Lower leg skin (tissue), 3 donors: ENCODE measurements at regions not wholly inside any gene's neighbourhood (a gene's known extent, or its start where the extent isn't known, plus 50 kb on each side); places are given as distances from the start of the nearest gene placed in this dataset.

Source experiments
- POLR2A ChIP-seq, 2 donors: fragments of 450-650 bp; IDR thresholded peaks; one replicate each; pipeline ENCODE4 v1.6.1; 2016 to 2017; ENCODE audit warnings: antibody characterized with exemption in 2 of 2, mild to moderate bottlenecking in 1 of 2, moderate library complexity in 1 of 2
- TF ChIP-seq, protein P1 (sequence below), 3 donors: fragments of 450-650 bp; IDR thresholded peaks; one replicate each; pipeline ENCODE4 v1.5.1; 2016; ENCODE audit warnings: antibody characterized with exemption in 3 of 3, mild to moderate bottlenecking in 3 of 3, moderate library complexity in 2 of 3

DNA sequence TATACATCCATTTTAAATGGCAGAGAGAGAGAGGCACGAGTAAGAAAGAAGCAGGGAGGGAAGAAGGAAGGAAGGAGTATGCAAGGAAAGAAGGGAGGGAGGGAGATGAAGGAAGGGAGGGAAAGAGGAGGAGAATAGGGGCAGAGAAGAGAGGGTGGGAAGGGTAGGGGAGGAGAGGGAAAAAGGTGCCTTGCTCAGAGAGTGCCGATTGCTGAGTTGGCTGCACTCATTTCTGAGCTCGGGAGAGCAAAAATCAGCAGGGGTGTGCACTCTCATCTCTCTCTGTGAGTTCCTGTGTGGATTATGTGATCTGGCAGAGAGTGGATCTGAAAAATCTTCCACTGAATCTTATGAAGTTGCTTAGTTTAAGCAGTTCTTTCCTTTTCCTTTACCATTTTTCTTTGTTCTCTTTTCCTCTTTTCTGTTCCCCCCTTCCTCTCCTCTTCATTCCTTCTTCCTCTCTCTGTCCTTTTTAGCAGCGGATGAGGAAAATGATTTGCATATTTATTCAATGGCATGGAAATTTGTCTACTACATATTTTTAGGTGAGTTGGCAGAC lies 108.7 kb downstream of the PERP start:
- TF ChIP-seq, protein P1, sequence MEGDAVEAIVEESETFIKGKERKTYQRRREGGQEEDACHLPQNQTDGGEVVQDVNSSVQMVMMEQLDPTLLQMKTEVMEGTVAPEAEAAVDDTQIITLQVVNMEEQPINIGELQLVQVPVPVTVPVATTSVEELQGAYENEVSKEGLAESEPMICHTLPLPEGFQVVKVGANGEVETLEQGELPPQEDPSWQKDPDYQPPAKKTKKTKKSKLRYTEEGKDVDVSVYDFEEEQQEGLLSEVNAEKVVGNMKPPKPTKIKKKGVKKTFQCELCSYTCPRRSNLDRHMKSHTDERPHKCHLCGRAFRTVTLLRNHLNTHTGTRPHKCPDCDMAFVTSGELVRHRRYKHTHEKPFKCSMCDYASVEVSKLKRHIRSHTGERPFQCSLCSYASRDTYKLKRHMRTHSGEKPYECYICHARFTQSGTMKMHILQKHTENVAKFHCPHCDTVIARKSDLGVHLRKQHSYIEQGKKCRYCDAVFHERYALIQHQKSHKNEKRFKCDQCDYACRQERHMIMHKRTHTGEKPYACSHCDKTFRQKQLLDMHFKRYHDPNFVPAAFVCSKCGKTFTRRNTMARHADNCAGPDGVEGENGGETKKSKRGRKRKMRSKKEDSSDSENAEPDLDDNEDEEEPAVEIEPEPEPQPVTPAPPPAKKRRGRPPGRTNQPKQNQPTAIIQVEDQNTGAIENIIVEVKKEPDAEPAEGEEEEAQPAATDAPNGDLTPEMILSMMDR (IDR thresholded peaks at IDR 0.05), result no peak
- no peak for TF ChIP-seq POLR2A (IDR thresholded peaks at IDR 0.05)
